GM21576 (cell line): ENCODE measurements at regions not wholly inside any gene's neighbourhood (a gene's known extent, or its start where the extent isn't known, plus 50 kb on each side); places are given as distances from the start of the nearest gene placed in this dataset.
"Not testable (repeated sequence)": the region's sequence is repeated elsewhere in the genome, so short reads cannot be mapped to it uniquely, and the experiment has no call there.

Experiments used
- ATAC-seq: cut with Tn5 transposase; IDR thresholded peaks from one replicate; pipeline ENCODE4 v1.9.1; 2021; ENCODE audit warnings: mild to moderate bottlenecking, moderate library complexity; ENCODE audit not compliant: unreplicated experiment

GRCh38 chr1:184858288-184858687 is 103.6 kb upstream of the EDEM3 start:
- no peak for ATAC-seq

DNA sequence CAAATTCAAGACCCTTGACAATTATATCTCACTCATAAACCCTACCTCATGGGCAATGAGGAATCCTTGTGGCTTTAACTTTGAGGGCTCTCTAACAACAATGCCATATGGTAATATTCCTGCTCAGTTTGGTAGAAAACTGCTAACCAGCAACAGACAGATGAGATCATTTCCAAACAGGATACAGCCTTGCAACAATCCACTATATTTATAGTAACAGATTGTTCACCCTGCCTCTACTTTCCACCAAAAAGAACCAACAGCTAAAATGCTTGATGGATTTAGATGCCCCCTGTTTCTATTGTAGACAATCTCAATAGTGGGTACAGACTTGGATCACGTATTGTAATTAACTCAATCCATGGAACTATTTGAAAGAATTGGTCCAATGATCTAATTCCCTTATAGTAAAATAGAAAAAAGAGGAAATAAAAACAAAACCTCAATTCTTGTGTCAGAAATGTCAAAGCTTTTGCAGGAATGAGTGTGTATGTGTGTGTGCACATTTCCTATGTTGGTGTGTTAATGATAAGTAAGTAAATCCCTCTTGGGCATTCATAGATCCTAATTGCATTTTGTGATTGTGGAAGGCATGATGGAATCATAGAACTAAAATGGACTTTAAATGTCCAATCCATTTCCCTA is 100.0 kb upstream of the EDEM3 start:
- no peak for ATAC-seq

DNA sequence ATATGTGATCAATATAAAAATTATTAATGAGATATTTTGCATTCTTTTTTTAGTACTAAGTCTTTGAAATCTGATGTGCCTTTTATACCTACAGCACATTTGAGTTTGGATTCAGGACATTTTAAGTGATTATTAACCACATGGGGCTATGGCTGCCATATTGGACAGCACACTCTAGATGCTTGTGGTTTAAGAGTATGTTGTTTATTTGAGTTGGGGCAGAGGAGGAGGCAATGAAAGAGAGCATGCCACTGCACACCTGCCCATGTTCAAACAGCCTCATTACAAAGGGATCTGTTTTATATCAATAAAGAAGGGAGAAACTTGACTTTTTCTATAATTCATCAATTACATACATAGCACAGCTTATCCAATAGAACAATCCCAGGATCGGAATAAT is 99.4 kb upstream of the EDEM3 start:
- ATAC-seq: no peak

DNA sequence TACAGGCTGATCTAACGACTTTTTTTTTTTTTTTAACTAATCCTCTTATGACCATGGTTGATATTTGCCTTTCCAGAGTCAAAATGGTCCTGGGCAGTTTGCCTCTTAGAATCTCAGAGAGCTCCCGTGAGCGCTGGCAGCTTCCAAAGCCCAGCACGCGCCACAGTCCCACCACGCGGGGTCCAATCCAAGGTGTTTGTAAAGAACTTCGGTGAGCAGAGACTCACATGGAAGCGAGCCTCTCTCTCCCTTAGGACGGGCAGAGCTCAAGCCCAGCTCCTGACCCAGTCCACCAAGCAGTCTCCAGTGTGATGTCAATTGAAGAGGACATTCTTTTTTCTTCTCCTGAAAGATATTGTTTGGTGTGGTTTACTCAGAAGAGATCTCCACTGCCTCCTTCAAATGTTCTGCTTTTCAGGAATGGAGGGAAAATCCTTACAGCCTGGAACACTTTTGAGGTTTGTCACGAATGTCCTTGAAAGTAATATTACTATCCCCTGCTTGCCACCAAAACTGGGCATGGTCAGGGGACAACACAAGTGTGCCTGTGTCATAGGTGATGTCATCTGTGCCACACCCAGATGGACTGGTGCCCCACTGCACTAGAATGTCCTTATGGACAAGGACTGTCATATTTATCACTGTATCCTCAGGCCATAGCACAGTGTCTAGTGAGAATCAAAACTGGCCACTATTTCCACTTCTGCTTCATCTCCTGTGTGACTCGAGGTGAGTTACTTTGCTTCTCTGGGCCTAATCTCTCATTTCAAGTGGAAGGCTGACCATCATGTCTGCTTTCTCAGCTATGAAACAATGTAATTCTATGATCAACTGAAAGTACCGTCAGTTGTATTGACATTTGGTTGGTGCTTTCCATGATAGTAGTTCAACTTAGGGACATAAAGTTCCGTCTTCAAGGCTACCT is 97.4 kb upstream of the EDEM3 start:
- no peak for ATAC-seq

DNA sequence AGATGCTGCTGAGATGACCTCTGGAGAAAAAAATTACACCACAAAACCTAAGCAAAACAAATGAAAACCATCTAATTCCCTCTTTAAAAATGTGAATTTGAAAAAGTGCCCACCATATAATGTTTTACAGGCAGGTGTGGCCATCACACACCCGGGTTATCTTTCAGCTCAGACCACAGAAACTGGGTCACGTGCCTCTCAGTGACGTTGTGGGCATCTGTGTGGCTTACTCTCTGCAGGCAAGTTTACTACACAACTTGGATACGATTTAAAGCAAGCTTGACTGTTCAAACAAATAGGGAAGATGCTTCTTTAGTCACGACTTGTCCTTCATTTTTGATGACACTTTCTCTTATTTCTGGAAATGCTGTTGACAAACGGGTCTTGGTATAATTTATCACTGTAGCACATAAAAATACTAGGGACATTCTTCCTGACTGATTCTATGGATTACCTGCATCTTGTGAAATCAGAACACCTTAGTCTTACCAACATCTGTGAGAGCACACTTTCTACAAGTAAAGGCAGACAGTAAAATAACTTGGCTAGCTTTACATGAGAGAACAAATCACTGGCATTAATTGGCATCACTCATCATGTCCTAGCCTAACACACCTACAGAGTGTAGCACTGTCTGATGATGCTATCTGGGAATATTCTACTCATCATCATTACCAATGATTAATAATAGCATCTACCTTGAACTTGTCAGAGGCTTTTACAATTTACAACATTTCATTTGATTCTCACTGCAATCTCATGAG is 89.3 kb upstream of the EDEM3 start:
- ATAC-seq: peak; percentile 99

GRCh38 chr1:184840596-184840995 is 85.9 kb upstream of the EDEM3 start:
- ATAC-seq: no peak

DNA sequence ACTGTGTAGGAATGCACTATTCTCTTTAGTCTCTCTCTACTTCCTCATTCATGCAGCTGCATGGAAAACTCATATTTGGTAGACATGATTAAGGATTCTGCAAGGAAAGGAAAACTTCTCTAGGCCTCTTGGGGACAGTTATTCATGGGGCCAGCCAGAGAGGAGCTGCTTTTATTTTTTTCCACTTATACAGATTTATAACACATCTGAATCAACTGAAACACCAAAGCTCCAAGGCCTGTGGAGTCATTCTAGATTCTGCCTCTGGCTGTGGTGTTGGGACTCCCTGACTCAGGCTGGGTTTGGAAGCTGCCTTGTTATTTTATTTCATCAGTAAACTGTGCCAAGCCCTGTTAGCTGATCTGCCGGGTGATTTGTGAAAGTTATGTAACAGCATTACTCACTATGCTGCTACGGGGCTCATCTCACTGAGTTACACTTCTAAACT is 83.9 kb upstream of the EDEM3 start:
- ATAC-seq: no peak

GRCh38 chr1:184836934-184837895 is 82.6 kb upstream of the EDEM3 start:
- peak; percentile 61 for ATAC-seq

- ATAC-seq: no peak
These were observed 81.5 kb upstream of the EDEM3 start for GRCh38 chr1:184836141-184836540.

GRCh38 chr1:184833994-184834393 is 79.3 kb upstream of the EDEM3 start:
- ATAC-seq: not testable (repeated sequence)

DNA sequence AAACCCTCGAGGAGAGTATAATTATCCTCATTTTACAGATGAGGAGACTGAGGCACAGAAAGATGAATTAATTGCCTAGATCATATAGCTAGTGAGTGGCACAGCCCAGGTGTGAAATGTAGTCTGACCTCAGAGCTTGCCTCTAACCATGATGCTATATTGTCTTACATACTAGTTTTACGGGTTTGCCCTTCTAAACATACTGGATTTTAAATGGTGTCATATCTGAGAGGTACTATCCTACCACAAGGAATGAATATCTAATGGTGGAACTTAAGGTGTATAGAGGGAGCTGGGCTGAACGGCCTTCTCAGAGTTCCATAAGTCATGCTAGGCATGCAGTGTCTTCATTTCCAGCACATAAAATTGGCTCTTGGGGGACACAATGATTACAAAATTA is 77.9 kb upstream of the EDEM3 start:
- ATAC-seq: no peak

DNA sequence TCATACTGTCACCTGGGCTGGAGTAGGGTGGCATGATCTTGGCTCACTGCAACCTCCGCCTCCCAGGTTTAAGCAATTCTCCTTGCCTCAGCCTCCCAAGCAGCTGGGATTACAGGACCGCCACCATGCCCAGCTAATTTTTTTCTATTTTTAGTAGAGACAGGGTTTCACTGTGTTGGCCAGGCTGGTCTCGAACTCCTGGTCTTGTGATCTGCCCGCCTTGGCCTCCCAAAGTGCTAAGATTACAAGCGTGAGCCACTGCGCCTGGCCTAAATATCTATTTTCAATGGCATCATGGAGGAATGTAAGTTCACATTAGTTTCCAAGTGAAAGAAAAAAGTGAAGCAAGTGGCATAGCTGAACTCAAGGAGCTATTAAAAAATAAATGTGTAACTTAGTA is 74.8 kb upstream of the EDEM3 start:
- not testable (repeated sequence) for ATAC-seq

DNA sequence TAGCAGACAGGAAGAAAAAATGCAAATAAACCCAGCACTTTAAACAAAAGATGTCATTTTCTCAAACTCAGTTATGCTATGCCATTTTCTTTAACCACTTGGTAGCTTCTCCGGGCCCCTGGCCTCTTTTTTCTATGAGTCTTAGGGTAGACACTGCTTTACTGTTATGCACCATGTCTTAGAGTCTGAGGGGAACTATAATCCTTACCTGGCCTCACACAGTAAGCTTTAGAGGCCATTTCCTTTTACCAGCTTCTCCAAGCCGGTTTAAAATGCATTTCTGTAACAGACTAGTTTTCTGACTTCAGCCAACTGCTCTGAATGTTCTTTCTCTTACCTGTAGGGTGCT is 73.7 kb upstream of the EDEM3 start:
- ATAC-seq: no peak

GRCh38 chr1:184827600-184828368 is 73.1 kb upstream of the EDEM3 start:
- ATAC-seq: no peak

- no peak for ATAC-seq
These were observed 71.3 kb upstream of the EDEM3 start for GRCh38 chr1:184826001-184826400.

DNA sequence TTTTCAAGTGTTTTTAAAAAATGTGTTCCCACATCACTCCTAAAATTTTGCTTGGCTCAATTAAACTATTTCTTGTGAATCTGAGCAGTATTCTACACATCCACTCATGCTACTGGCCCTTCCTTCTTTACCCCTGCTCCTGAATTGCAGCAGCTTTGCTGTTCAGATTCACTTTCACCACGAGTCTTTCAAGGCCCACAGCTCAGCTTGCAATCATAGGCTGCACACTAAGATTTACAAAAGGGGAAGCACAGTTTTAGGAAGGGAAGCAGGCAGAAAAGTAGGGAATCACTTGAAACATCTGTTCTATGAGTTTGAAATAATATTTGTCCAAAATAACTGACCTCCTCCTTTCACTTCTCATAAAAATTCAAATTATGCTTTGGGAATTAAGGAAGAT is 70.9 kb upstream of the EDEM3 start:
- ATAC-seq: peak; percentile 63

GRCh38 chr1:184824691-184825323 is 70.1 kb upstream of the EDEM3 start:
- ATAC-seq: no peak

DNA sequence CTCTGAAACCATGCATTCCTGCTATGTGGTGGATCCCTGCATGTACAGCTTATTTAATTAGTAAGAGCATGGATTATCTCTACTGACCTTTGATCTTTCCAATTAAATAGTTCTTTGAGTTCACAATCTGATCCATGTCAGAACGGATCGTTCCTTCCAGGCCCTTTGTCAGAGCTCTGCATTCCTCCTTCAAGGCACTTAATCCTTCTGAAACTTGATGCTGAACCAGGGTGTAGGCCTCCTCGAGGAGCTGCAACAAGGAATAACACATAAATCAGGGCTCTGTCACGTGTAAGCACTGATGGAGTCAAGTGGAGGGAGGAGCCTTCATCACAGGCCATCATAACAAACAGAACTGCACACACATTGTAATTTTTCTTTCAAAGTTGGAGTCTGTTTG is 68.4 kb upstream of the EDEM3 start:
- ATAC-seq: no peak

DNA sequence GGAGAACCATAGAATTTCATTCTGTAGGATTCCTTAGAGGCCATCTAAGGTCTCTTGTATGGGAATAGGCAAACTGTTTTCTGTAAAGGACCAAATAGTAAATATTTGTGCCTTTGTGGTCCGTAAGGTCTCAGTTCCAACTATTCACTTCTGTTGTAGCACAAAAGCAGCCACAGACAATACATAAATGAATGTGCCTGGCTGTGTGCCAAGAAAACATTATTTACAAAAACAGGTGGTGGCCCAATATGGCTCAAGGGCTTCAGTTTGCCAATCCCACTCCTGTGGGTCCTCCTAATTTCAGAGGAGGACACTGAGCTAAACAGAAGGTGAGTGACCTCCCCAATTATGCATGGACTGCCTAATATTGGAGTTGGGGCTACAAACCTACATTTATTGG is 67.6 kb upstream of the EDEM3 start:
- no peak for ATAC-seq
